ENCODE measurements at regions not wholly inside any gene's neighbourhood (a gene's known extent, or its start where the extent isn't known, plus 50 kb on each side); places are given as distances from the start of the nearest gene placed in this dataset.

DNA sequence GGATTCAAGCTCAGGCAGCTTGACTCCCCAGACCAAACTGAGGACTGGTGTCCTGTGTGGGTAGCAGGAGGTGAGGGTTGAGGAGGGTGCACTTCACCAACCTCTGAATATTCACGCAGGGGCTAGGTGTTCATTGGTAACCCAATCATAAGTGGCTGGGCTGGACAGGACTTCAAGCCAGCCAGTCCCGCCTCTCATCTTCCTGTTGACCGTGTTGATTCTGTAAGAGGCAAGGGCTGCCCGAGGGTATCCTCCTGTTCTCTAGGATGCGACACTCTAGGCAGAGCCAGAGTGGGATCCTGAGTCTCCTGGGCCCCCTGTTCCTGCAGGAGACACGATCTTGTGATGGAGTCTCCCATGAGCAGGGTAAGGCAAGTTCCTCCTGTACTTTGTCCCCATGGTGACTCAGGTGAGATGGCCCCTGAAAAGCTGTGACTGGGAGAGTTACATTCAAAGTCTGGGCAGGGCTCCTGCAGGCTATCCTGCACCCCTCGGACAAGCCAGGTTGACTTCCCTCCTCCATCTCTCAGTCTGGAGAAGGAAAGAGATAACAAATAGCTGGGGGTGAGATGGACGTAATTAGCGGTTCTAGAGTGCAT is 58.1 kb upstream of the POMGNT2 start:
- no peaks in the 10 kb centered on the region for H3K36me3 ChIP-seq (ENCODE audit: control insufficient read depth, insufficient read depth, low read length)
- FAIRE-seq (no peak), DNase-seq (ENCODE audit: low read depth) (no peak)
- TF ChIP-seq, protein P1, sequence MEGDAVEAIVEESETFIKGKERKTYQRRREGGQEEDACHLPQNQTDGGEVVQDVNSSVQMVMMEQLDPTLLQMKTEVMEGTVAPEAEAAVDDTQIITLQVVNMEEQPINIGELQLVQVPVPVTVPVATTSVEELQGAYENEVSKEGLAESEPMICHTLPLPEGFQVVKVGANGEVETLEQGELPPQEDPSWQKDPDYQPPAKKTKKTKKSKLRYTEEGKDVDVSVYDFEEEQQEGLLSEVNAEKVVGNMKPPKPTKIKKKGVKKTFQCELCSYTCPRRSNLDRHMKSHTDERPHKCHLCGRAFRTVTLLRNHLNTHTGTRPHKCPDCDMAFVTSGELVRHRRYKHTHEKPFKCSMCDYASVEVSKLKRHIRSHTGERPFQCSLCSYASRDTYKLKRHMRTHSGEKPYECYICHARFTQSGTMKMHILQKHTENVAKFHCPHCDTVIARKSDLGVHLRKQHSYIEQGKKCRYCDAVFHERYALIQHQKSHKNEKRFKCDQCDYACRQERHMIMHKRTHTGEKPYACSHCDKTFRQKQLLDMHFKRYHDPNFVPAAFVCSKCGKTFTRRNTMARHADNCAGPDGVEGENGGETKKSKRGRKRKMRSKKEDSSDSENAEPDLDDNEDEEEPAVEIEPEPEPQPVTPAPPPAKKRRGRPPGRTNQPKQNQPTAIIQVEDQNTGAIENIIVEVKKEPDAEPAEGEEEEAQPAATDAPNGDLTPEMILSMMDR (IDR thresholded peaks at IDR 0.05; ENCODE audit: insufficient read depth, low read length, severe bottlenecking): no peak
- no peaks in the 10 kb centered on the region for H3K27me3 ChIP-seq (ENCODE audit: control insufficient read depth, insufficient read depth, low read length)
- H3K4me3 ChIP-seq (ENCODE audit: low read depth, low read length): no peak overlapping the region

DNA sequence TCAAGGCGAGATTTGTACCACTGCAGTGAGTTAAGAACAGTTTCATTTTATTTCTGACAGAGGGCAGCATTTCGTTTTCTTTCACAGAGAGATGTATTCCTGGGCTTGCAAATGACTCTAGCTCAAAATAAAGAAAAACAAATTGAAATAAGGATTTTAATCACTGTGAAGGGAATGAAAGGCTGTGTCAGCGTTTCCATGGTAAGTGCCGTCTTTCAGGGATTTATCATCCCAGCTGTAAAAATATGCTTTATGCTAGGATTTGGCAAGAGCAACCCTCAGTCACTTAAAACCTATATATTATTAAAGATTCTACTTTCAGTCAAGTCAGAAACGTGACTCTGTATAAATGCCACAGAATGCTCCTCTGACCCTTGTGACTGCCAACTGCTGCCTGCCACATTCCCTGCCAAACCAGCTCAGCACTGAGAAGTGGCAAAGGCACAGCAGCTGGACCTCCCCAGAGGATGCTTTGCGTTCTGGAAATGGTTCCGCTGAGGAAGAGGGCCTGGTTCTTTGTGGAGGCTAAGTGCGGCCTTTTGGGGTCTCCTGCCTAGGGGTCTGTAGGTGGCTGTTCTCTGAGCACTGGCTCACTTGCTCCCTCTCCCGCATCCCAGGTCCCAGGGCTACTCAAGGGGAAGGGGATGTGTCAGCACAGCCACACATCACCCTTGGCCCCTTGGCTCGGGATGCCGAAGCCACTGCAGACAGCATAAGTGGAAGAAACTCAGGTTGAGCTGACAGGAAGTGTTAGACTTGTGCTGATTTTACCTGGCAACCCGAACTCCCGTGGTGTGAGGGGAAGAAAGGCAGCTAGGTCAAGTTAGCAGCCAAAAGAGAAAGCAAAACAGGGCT is 56.6 kb upstream of the POMGNT2 start:
- FAIRE-seq (no peak), DNase-seq (ENCODE audit: low read depth) (peak; percentile 54)
- TF ChIP-seq, protein P1 (IDR thresholded peaks at IDR 0.05; ENCODE audit: insufficient read depth, low read length, severe bottlenecking): peak; percentile 29
- Histone ChIP-seq H3K36me3 (ENCODE audit: control insufficient read depth, insufficient read depth, low read length) (no peaks in the 10 kb centered on the region), H3K27me3 (ENCODE audit: control insufficient read depth, insufficient read depth, low read length) (no peaks in the 10 kb centered on the region), H3K4me3 (ENCODE audit: low read depth, low read length) (no peak overlapping the region)

DNA sequence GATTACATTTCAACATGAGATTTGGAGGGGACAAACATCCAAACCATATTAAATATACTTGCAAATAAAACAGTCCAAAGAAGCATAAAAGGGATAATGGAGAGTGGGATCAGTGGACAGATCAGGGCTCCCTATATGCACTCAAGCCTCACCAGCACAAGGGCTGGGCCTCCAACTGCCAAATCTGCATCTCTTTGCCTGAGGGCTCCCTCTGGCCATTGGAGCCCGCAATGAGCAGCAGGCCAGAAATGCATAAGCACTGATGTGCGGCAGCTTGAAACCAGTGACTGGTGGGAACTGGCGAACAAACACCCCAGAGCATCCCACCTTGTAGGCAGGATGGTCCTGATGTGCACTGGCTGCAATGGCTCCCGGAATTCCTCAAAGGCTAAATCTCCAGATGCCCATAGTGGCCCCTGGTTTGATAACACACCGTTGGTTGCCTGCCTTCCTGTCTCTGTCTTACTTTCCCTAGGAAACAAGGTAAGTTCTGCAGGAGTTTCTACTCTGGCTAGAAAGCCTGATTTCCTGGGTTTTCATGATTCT is 55.9 kb upstream of the POMGNT2 start:
- DNase-seq (ENCODE audit: low read depth) (no peak), FAIRE-seq (no peak)
- Histone ChIP-seq H3K27me3 (ENCODE audit: control insufficient read depth, insufficient read depth, low read length) (no peaks in the 10 kb centered on the region), H3K36me3 (ENCODE audit: control insufficient read depth, insufficient read depth, low read length) (no peaks in the 10 kb centered on the region), H3K4me3 (ENCODE audit: low read depth, low read length) (no peak overlapping the region)
- TF ChIP-seq, protein P1 (IDR thresholded peaks at IDR 0.05; ENCODE audit: insufficient read depth, low read length, severe bottlenecking): no peak

DNA sequence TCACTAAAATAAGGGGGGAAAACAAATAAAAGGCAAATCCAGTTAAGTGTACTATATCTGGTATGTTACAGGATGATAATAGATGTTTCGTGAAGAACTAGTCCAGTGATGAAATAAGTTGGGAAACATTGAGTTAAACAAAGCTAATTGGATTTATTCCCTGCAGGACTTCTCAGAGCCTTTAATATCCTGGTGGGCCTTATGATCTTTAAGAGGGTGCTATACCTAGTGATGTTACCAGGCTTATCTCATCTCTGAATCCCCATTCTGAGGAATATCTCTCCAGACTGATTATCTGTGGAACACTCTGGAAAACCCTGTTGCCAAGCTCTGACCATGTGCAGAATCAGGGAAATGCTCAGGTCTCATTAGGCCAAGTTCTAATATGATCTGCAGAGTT is 54.8 kb upstream of the POMGNT2 start:
- no peak for FAIRE-seq

DNA sequence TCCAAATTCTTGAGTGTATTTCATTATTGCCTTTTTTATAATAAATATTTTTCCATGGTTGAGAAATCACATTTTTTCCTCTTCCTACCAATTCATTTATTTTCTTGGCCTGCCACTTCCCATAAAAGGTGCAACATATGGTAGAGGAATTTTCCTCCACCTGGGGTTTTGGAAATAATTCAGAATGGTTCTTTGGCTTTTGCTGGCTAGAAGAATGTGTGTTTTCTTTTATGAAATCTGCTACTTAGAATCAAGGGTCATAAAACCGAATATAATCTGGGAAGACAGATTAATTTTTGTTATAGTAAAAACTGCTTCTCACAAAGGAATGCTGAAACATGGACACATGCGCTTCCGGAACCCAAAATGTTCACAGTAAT is 54.0 kb upstream of the POMGNT2 start:
- H3K36me3 ChIP-seq (ENCODE audit: control insufficient read depth, insufficient read depth, low read length): no peaks in the 10 kb centered on the region

More for the DNA sequence above, 54.8 kb upstream of the POMGNT2 start:
- no peaks in the 10 kb centered on the region for H3K36me3 ChIP-seq (ENCODE audit: control insufficient read depth, insufficient read depth, low read length)
- H3K27me3 ChIP-seq (ENCODE audit: control insufficient read depth, insufficient read depth, low read length): no peaks in the 10 kb centered on the region
- TF ChIP-seq, protein P1 (IDR thresholded peaks at IDR 0.05; ENCODE audit: insufficient read depth, low read length, severe bottlenecking): no peak
- H3K4me3 ChIP-seq (ENCODE audit: low read depth, low read length): no peak overlapping the region
- DNase-seq (ENCODE audit: low read depth): no peak

More for the DNA sequence above, 54.0 kb upstream of the POMGNT2 start:
- FAIRE-seq (no peak), DNase-seq (ENCODE audit: low read depth) (no peak)
- Histone ChIP-seq H3K4me3 (ENCODE audit: low read depth, low read length) (no peak overlapping the region), H3K27me3 (ENCODE audit: control insufficient read depth, insufficient read depth, low read length) (no peaks in the 10 kb centered on the region)
- TF ChIP-seq, protein P1 (IDR thresholded peaks at IDR 0.05; ENCODE audit: insufficient read depth, low read length, severe bottlenecking): no peak
